Glutamatergic neuron (in vitro differentiated cells): ENCODE measurements at regions not wholly inside any gene's neighbourhood (a gene's known extent, or its start where the extent isn't known, plus 50 kb on each side); places are given as distances from the start of the nearest gene placed in this dataset.

ENCODE experiments used
- DNase-seq: peaks from one replicate; pipeline ENCODE4 v3.0.0; 2022
- H3K27ac Mint-ChIP-seq: one replicate; pipeline ENCODE4 v1.8.0; 2020; ENCODE audit warnings: mild to moderate bottlenecking, mixed read lengths, inconsistent platforms; ENCODE audit not compliant: unreplicated experiment
- H3K27me3 Mint-ChIP-seq: one replicate; pipeline ENCODE4 v1.8.0; 2020; ENCODE audit warnings: mild to moderate bottlenecking, moderate library complexity, mixed read lengths, inconsistent platforms; ENCODE audit not compliant: unreplicated experiment
- H3K36me3 Mint-ChIP-seq: one replicate; pipeline ENCODE4 v1.8.0; 2020; ENCODE audit warnings: mild to moderate bottlenecking, mixed read lengths, inconsistent platforms; ENCODE audit not compliant: unreplicated experiment
- H3K4me1 Mint-ChIP-seq: one replicate; pipeline ENCODE4 v1.8.0; 2020; ENCODE audit warnings: mild to moderate bottlenecking, low read depth, mixed read lengths, inconsistent platforms; ENCODE audit not compliant: unreplicated experiment
- H3K4me3 Mint-ChIP-seq: one replicate; pipeline ENCODE4 v1.8.0; 2020; ENCODE audit warnings: mild to moderate bottlenecking, mixed read lengths, inconsistent platforms; ENCODE audit not compliant: unreplicated experiment
- H3K9me3 Mint-ChIP-seq: one replicate; pipeline ENCODE4 v1.8.0; 2020; ENCODE audit warnings: mild to moderate bottlenecking, moderate library complexity, mixed read lengths, inconsistent platforms; ENCODE audit not compliant: unreplicated experiment
- CTCF ChIP-seq: fragments of 200-600 bp; sonication (generic); IDR thresholded peaks from one replicate; pipeline ENCODE4 v1.5.0; 2021; ENCODE audit not compliant: partially characterized antibody, unreplicated experiment

GRCh38 chr2:62362561-62362960 is 143.4 kb downstream of the TMEM17 start:
- DNase-seq = no peak
- Mint-ChIP-seq H3K27me3 (no peaks in the 10 kb centered on the region), H3K36me3 (no peaks in the 10 kb centered on the region), H3K4me1 (no peaks in the 10 kb centered on the region), H3K27ac (no peak overlapping the region), H3K9me3 (no peaks in the 10 kb centered on the region), H3K4me3 (no peak overlapping the region)
- TF ChIP-seq CTCF = no peak

GRCh38 chr2:62361964-62362363 is 144.0 kb downstream of the TMEM17 start:
- Mint-ChIP-seq H3K4me1 (no peaks in the 10 kb centered on the region), H3K27me3 (no peaks in the 10 kb centered on the region), H3K4me3 (no peak overlapping the region), H3K9me3 (no peaks in the 10 kb centered on the region), H3K27ac (no peak overlapping the region), H3K36me3 (no peaks in the 10 kb centered on the region)
- no peak for TF ChIP-seq CTCF
- no peak for DNase-seq

GRCh38 chr2:62354771-62355561 is 151.0 kb downstream of the TMEM17 start:
- TF ChIP-seq CTCF = no peak
- Mint-ChIP-seq H3K4me1 (no peaks in the 10 kb centered on the region), H3K4me3 (no peak overlapping the region), H3K27me3 (no peaks in the 10 kb centered on the region), H3K9me3 (peaks cover 8% of the 10 kb centered on the region), H3K27ac (no peak overlapping the region), H3K36me3 (peaks cover 7% of the 10 kb centered on the region)
- DNase-seq = no peak

- no peak for TF ChIP-seq CTCF
- no peaks in the 10 kb centered on the region for H3K27me3 Mint-ChIP-seq
- H3K4me3 Mint-ChIP-seq = no peak overlapping the region
- H3K4me1 Mint-ChIP-seq = no peaks in the 10 kb centered on the region
- no peak overlapping the region for H3K27ac Mint-ChIP-seq
- DNase-seq = no peak
- H3K9me3 Mint-ChIP-seq = peaks cover 8% of the 10 kb centered on the region
- H3K36me3 Mint-ChIP-seq = peaks cover 7% of the 10 kb centered on the region
Observed at GRCh38 chr2:62352031-62352430, 154.0 kb downstream of the TMEM17 start.

GRCh38 chr2:62349788-62350187 is 153.9 kb downstream of the B3GNT2 start:
- Mint-ChIP-seq H3K27ac (no peak overlapping the region), H3K27me3 (no peaks in the 10 kb centered on the region), H3K4me1 (no peaks in the 10 kb centered on the region), H3K4me3 (no peak overlapping the region), H3K36me3 (peaks cover 7% of the 10 kb centered on the region), H3K9me3 (peaks cover 8% of the 10 kb centered on the region)
- no peak for TF ChIP-seq CTCF
- DNase-seq = no peak
